Midbrain (tissue), 1 donor: ENCODE measurements at regions not wholly inside any gene's neighbourhood (a gene's known extent, or its start where the extent isn't known, plus 50 kb on each side); places are given as distances from the start of the nearest gene placed in this dataset.

Experiments
- DNase-seq: peaks from one replicate; lab custom pipeline; 2025; lab: John Stamatoyannopoulos, UW

- no peak for DNase-seq
Measured at GRCh38 chr13:68506888-68507551, 1276.9 kb upstream of the PCDH9 start.

- no peak for DNase-seq
Measured at GRCh38 chr13:68490594-68490993, 1260.5 kb upstream of the PCDH9 start.

- no peak for DNase-seq
Measured at GRCh38 chr13:68481130-68481529, 1251.0 kb upstream of the PCDH9 start.

GRCh38 chr13:68473834-68474326, 1243.7 kb upstream of the PCDH9 start:
- no peak for DNase-seq

GRCh38 chr13:68467160-68467559, 1237.0 kb upstream of the PCDH9 start:
- DNase-seq: no peak

GRCh38 chr13:68440874-68441273, 1210.7 kb upstream of the PCDH9 start:
- no peak for DNase-seq

GRCh38 chr13:68439817-68440216, 1209.7 kb upstream of the PCDH9 start:
- DNase-seq: no peak

- DNase-seq: no peak
Measured at GRCh38 chr13:68428292-68428691, 1198.2 kb upstream of the PCDH9 start.

- DNase-seq: no peak
Measured at GRCh38 chr13:68417801-68418200, 1187.7 kb upstream of the PCDH9 start.

- no peak for DNase-seq
Measured at GRCh38 chr13:68410007-68410406, 1179.9 kb upstream of the PCDH9 start.

GRCh38 chr13:68390987-68391386, 1160.9 kb upstream of the PCDH9 start:
- no peak for DNase-seq

- DNase-seq: no peak
Measured at GRCh38 chr13:68386808-68387207, 1156.7 kb upstream of the PCDH9 start.

- DNase-seq: no peak
Measured at GRCh38 chr13:68380041-68380973, 1150.2 kb upstream of the PCDH9 start.

GRCh38 chr13:68378294-68378693, 1148.2 kb upstream of the PCDH9 start:
- no peak for DNase-seq

- DNase-seq: no peak
Measured at GRCh38 chr13:68375004-68375403, 1144.9 kb upstream of the PCDH9 start.

GRCh38 chr13:68369739-68370138, 1139.6 kb upstream of the PCDH9 start:
- DNase-seq: no peak

GRCh38 chr13:68368922-68369321, 1138.8 kb upstream of the PCDH9 start:
- DNase-seq: no peak

- DNase-seq: no peak
Measured at GRCh38 chr13:68359105-68359504, 1129.0 kb upstream of the PCDH9 start.

GRCh38 chr13:68358294-68358705, 1128.2 kb upstream of the PCDH9 start:
- DNase-seq: no peak

- no peak for DNase-seq
Measured at GRCh38 chr13:68350554-68350953, 1120.4 kb upstream of the PCDH9 start.

GRCh38 chr13:68347220-68347619, 1117.1 kb upstream of the PCDH9 start:
- no peak for DNase-seq

GRCh38 chr13:68345963-68346531, 1115.9 kb upstream of the PCDH9 start:
- no peak for DNase-seq

- DNase-seq: no peak
Measured at GRCh38 chr13:68323124-68323523, 1093.0 kb upstream of the PCDH9 start.
